ENCODE measurements at regions not wholly inside any gene's neighbourhood (a gene's known extent, or its start where the extent isn't known, plus 50 kb on each side); places are given as distances from the start of the nearest gene placed in this dataset.

- Mint-ChIP-seq H3K4me1 (no peaks in the 10 kb centered on the region), H3K27me3 (ENCODE audit: insufficient read depth, low read depth) (peaks cover 8% of the 10 kb centered on the region), H3K4me3 (no peak overlapping the region), H3K9me3 (no peaks in the 10 kb centered on the region), H3K27ac (no peak overlapping the region), H3K36me3 (no peaks in the 10 kb centered on the region)
- H3K9me3 ChIP-seq (ENCODE audit: low read depth), result no peaks in the 10 kb centered on the region
- no peak overlapping the region for H3K4me3 ChIP-seq
- no peak overlapping the region for H2AFZ ChIP-seq (replicated peaks)
- no peaks in the 10 kb centered on the region for H4K20me1 ChIP-seq (ENCODE audit: low read depth)
- no peaks in the 10 kb centered on the region for H3K36me3 ChIP-seq
- no peak overlapping the region for H3K9ac ChIP-seq
- H3K27me3 ChIP-seq, result no peaks in the 10 kb centered on the region
- H3K79me2 ChIP-seq (ENCODE audit: low read depth), result no peaks in the 10 kb centered on the region
- no peak for DNase-seq (ENCODE audit: low spot score)
- no peak for TF ChIP-seq CTCF (IDR thresholded peaks at IDR 0.05)
- TF ChIP-seq EZH2phosphoT487 (IDR thresholded peaks at IDR 0.05), result no peak
- no peak for TF ChIP-seq EZH2 (IDR thresholded peaks at IDR 0.05)
- H3K4me2 ChIP-seq, result no peak overlapping the region
- H3K4me1 ChIP-seq, result no peaks in the 10 kb centered on the region
- H3K27ac ChIP-seq, result no peak overlapping the region
- no peaks in the 10 kb centered on the region for H3F3A ChIP-seq (ENCODE audit: low read depth)
Measured at GRCh38 chr10:128985036-128985435, 482.0 kb upstream of the MGMT start.

- Histone ChIP-seq H3K9ac (no peak overlapping the region), H3K4me3 (no peak overlapping the region), H3F3A (ENCODE audit: low read depth) (no peaks in the 10 kb centered on the region), H3K4me1 (peaks cover 3% of the 10 kb centered on the region), H3K27me3 (no peaks in the 10 kb centered on the region), H3K79me2 (ENCODE audit: low read depth) (no peaks in the 10 kb centered on the region), H3K36me3 (no peaks in the 10 kb centered on the region), H3K27ac (no peak overlapping the region), H3K9me3 (ENCODE audit: low read depth) (no peaks in the 10 kb centered on the region), H2AFZ (replicated peaks) (no peak overlapping the region), H3K4me2 (no peak overlapping the region), H4K20me1 (ENCODE audit: low read depth) (no peaks in the 10 kb centered on the region)
- H3K9me3 Mint-ChIP-seq, result no peaks in the 10 kb centered on the region
- peaks cover 7% of the 10 kb centered on the region for H3K27me3 Mint-ChIP-seq (ENCODE audit: insufficient read depth, low read depth)
- H3K27ac Mint-ChIP-seq, result peak overlapping the region; percentile 48
- H3K4me3 Mint-ChIP-seq, result no peak overlapping the region
- TF ChIP-seq EZH2 (IDR thresholded peaks at IDR 0.05) (no peak), CTCF (IDR thresholded peaks at IDR 0.05) (no peak), EZH2phosphoT487 (IDR thresholded peaks at IDR 0.05) (no peak)
- H3K36me3 Mint-ChIP-seq, result no peaks in the 10 kb centered on the region
- DNase-seq (ENCODE audit: low spot score), result no peak
- H3K4me1 Mint-ChIP-seq, result peaks cover 10% of the 10 kb centered on the region
Measured at GRCh38 chr10:128990986-128991385, 476.1 kb upstream of the MGMT start.

GRCh38 chr10:128992770-128993169, 474.3 kb upstream of the MGMT start:
- no peaks in the 10 kb centered on the region for H3K27me3 ChIP-seq
- Mint-ChIP-seq H3K36me3 (no peaks in the 10 kb centered on the region), H3K27me3 (ENCODE audit: insufficient read depth, low read depth) (peaks cover 7% of the 10 kb centered on the region), H3K27ac (no peak overlapping the region), H3K4me1 (peaks cover 10% of the 10 kb centered on the region), H3K9me3 (no peaks in the 10 kb centered on the region), H3K4me3 (no peak overlapping the region)
- peaks cover 3% of the 10 kb centered on the region for H3K4me1 ChIP-seq
- H3K9ac ChIP-seq, result no peak overlapping the region
- H3K36me3 ChIP-seq, result no peaks in the 10 kb centered on the region
- no peaks in the 10 kb centered on the region for H3F3A ChIP-seq (ENCODE audit: low read depth)
- no peaks in the 10 kb centered on the region for H4K20me1 ChIP-seq (ENCODE audit: low read depth)
- H3K4me2 ChIP-seq, result no peak overlapping the region
- DNase-seq (ENCODE audit: low spot score), result no peak
- H3K4me3 ChIP-seq, result no peak overlapping the region
- no peak overlapping the region for H3K27ac ChIP-seq
- H3K79me2 ChIP-seq (ENCODE audit: low read depth), result no peaks in the 10 kb centered on the region
- H2AFZ ChIP-seq (replicated peaks), result no peak overlapping the region
- TF ChIP-seq CTCF (IDR thresholded peaks at IDR 0.05), result no peak
- TF ChIP-seq EZH2phosphoT487 (IDR thresholded peaks at IDR 0.05), result no peak
- no peak for TF ChIP-seq EZH2 (IDR thresholded peaks at IDR 0.05)
- H3K9me3 ChIP-seq (ENCODE audit: low read depth), result no peaks in the 10 kb centered on the region
